IMR-90 (cell line): ENCODE measurements at regions not wholly inside any gene's neighbourhood (a gene's known extent, or its start where the extent isn't known, plus 50 kb on each side); places are given as distances from the start of the nearest gene placed in this dataset.

Source experiments
- ATAC-seq: fragments of 200-7000 bp; cut with Tn5 transposase; 2 replicates; pipeline ENCODE4 v1.9.1; 2020; ENCODE audit warnings: low read depth, mild to moderate bottlenecking, moderate library complexity
- BruUV-seq: library from RNA; stranded (reverse); fragments of 400-500 nt; replicated peaks from 2 replicates; lab custom pipeline; 2021; lab: Mats Ljungman, UMichigan
- CTCF ChIA-PET: fragments of 300-600 bp; formaldehyde crosslinking; extraction: SDS; loops from one replicate; lab custom pipeline; 2021; ENCODE audit warnings: antibody characterized with exemption; lab: Yijun Ruan, JAX
- POLR2A ChIA-PET: fragments of 300-600 bp; sonication (Branson Sonifier 250); formaldehyde crosslinking; loops from one replicate; lab custom pipeline; 2022; ENCODE audit warnings: antibody characterized with exemption; ENCODE audit not compliant: unreplicated experiment; lab: Charles Lee
- DNase-seq: peaks from one replicate; pipeline ENCODE4 v3.0.0; 2013
- H2AFZ ChIP-seq: replicated peaks from 2 replicates; pipeline ENCODE3; 2013; ENCODE audit warnings: low read length, mild to moderate bottlenecking; ENCODE audit not compliant: poor library complexity
- H2AK5ac ChIP-seq: 2 replicates; pipeline ENCODE4 v1.6.1; 2013; ENCODE audit warnings: low read depth, low read length, inconsistent platforms
- H2AK9ac ChIP-seq: replicated peaks from 2 replicates; pipeline ENCODE3; 2013; ENCODE audit warnings: mild to moderate bottlenecking, low read depth, low read length, moderate library complexity; ENCODE audit not compliant: poor library complexity
- H2BK120ac ChIP-seq: 2 replicates; pipeline ENCODE4 v1.6.1; 2013; ENCODE audit warnings: low read depth, low read length, inconsistent platforms
- H2BK15ac ChIP-seq: 3 replicates; pipeline ENCODE4 v1.6.1; 2013; ENCODE audit warnings: low read depth, low read length, inconsistent platforms
- H2BK20ac ChIP-seq: 2 replicates; pipeline ENCODE4 v1.6.1; 2013; ENCODE audit warnings: low read depth, mild to moderate bottlenecking, inconsistent platforms, low read length, moderate library complexity
- H2BK5ac ChIP-seq: 2 replicates; pipeline ENCODE4 v1.6.1; 2013; ENCODE audit warnings: mild to moderate bottlenecking, low read depth, low read length, inconsistent platforms; ENCODE audit not compliant: poor library complexity, severe bottlenecking
- H3K14ac ChIP-seq: replicated peaks from 2 replicates; pipeline ENCODE4 v1.6.1; 2013; ENCODE audit warnings: low read depth, low read length, inconsistent platforms
- H3K18ac ChIP-seq: 2 replicates; pipeline ENCODE4 v1.6.1; 2013; ENCODE audit warnings: low read depth, low read length, control low read depth
- H3K23ac ChIP-seq: 2 replicates; pipeline ENCODE4 v1.6.1; 2013; ENCODE audit warnings: low read depth, low read length, inconsistent platforms
- H3K27ac ChIP-seq: 2 replicates; pipeline ENCODE4 v1.5.1; 2013; ENCODE audit warnings: mild to moderate bottlenecking, control low read depth, low read length; ENCODE audit not compliant: insufficient read depth
- H3K27me3 ChIP-seq: 2 replicates; pipeline ENCODE4 v1.6.1; 2013; ENCODE audit warnings: low read length; ENCODE audit not compliant: control insufficient read depth, insufficient read depth
- H3K36me3 ChIP-seq: 2 replicates; pipeline ENCODE4 v1.6.1; 2013; ENCODE audit warnings: low read length, mixed read lengths; ENCODE audit not compliant: control insufficient read depth, insufficient read depth
- H3K4ac ChIP-seq: 2 replicates; pipeline ENCODE4 v1.6.1; 2013; ENCODE audit warnings: low read depth, low read length, inconsistent platforms
- H3K4me1 ChIP-seq: 2 replicates; pipeline ENCODE4 v1.6.1; 2013; ENCODE audit warnings: low read length, mixed read lengths; ENCODE audit not compliant: control insufficient read depth, insufficient read depth
- H3K4me2 ChIP-seq: 2 replicates; pipeline ENCODE4 v1.6.1; 2013; ENCODE audit warnings: low read depth, mild to moderate bottlenecking, control low read depth, low read length, moderate library complexity
- H3K4me3 ChIP-seq: 2 replicates; pipeline ENCODE4 v1.5.1; 2013; ENCODE audit warnings: low read depth, mild to moderate bottlenecking, control low read depth, low read length, moderate library complexity; ENCODE audit not compliant: insufficient read depth
- H3K56ac ChIP-seq: 2 replicates; pipeline ENCODE4 v1.6.1; 2013; ENCODE audit warnings: low read length, inconsistent platforms; ENCODE audit not compliant: insufficient read depth; ENCODE audit errors: extremely low read depth
- H3K79me1 ChIP-seq, 2 experiments: 2 replicates each; pipeline ENCODE4 v1.6.1; 2013; ENCODE audit warnings: low read length in 2 of 2, inconsistent platforms in 1 of 2, low read depth in 1 of 2
- H3K9ac ChIP-seq: 2 replicates; pipeline ENCODE4 v1.6.1; 2013; ENCODE audit warnings: low read depth, low read length, control low read depth
- H3K9me1 ChIP-seq: 2 replicates; pipeline ENCODE4 v1.6.1; 2013; ENCODE audit warnings: low read length, inconsistent platforms; ENCODE audit not compliant: insufficient read depth
- H3K9me3 ChIP-seq: 2 replicates; pipeline ENCODE4 v1.6.1; 2013; ENCODE audit warnings: low read length; ENCODE audit not compliant: control insufficient read depth, insufficient read depth
- H4K20me1 ChIP-seq: 2 replicates; pipeline ENCODE4 v1.6.1; 2013; ENCODE audit warnings: low read length, inconsistent platforms; ENCODE audit not compliant: insufficient read depth
- H4K5ac ChIP-seq: 2 replicates; pipeline ENCODE4 v1.6.1; 2013; ENCODE audit warnings: mild to moderate bottlenecking, low read depth, low read length, control low read depth
- H4K8ac ChIP-seq, 2 experiments: 2 replicates each; pipeline ENCODE4 v1.6.1; 2013; ENCODE audit warnings: low read depth in 2 of 2, low read length in 2 of 2, control low read depth in 1 of 2, inconsistent platforms in 1 of 2
- H4K91ac ChIP-seq: 2 replicates; pipeline ENCODE4 v1.6.1; 2013; ENCODE audit warnings: low read depth, low read length, inconsistent platforms; ENCODE audit not compliant: insufficient read depth
- BHLHE40 ChIP-seq: fragments of 150-350 bp; IDR thresholded peaks from 2 replicates; pipeline ENCODE4 v1.6.1; 2016; ENCODE audit warnings: mild to moderate bottlenecking, low read depth, low read length
- CEBPB ChIP-seq: IDR thresholded peaks from 2 replicates; pipeline ENCODE4 v1.6.1; 2012; ENCODE audit warnings: low read depth, low read length, improper control_type of control experiment
- CHD1 ChIP-seq: IDR thresholded peaks from 2 replicates; pipeline ENCODE4 v1.6.1; 2012; ENCODE audit warnings: low read depth, low read length, improper control_type of control experiment
- CTCF ChIP-seq: conservative IDR thresholded peaks from 2 replicates; pipeline ENCODE4 v1.5.1; 2012; ENCODE audit warnings: mild to moderate bottlenecking, low read depth, low read length, improper control_type of control experiment
- ELK1 ChIP-seq: fragments of 150-350 bp; IDR thresholded peaks from 2 replicates; pipeline ENCODE4 v1.6.1; 2016; ENCODE audit warnings: low read depth, mild to moderate bottlenecking, low read length, moderate library complexity, borderline replicate concordance
- FOS ChIP-seq: fragments of 150-350 bp; IDR thresholded peaks from 2 replicates; pipeline ENCODE4 v1.6.1; 2016; ENCODE audit warnings: low read depth, low read length
- MAFK ChIP-seq: IDR thresholded peaks from 2 replicates; pipeline ENCODE4 v1.6.1; 2012; ENCODE audit warnings: low read depth, low read length, improper control_type of control experiment
- MAZ ChIP-seq: IDR thresholded peaks from 2 replicates; pipeline ENCODE4 v1.6.1; 2012; ENCODE audit warnings: low read depth, mild to moderate bottlenecking, low read length, improper control_type of control experiment, moderate library complexity, borderline replicate concordance
- MXI1 ChIP-seq: IDR thresholded peaks from 2 replicates; pipeline ENCODE4 v1.6.1; 2012; ENCODE audit warnings: low read depth, mild to moderate bottlenecking, low read length, moderate library complexity, borderline replicate concordance
- NFE2L2 ChIP-seq: fragments of 150-350 bp; IDR thresholded peaks from 2 replicates; pipeline ENCODE4 v1.6.1; 2016; ENCODE audit warnings: low read depth, mild to moderate bottlenecking, low read length
- POLR2A ChIP-seq: IDR thresholded peaks from 2 replicates; pipeline ENCODE4 v1.6.1; 2012; ENCODE audit warnings: mild to moderate bottlenecking, low read depth, low read length
- RAD21 ChIP-seq: IDR thresholded peaks from 2 replicates; pipeline ENCODE4 v1.6.1; 2012; ENCODE audit warnings: low read length, improper control_type of control experiment
- RCOR1 ChIP-seq: IDR thresholded peaks from 2 replicates; pipeline ENCODE4 v1.6.1; 2012; ENCODE audit warnings: mild to moderate bottlenecking, low read length, improper control_type of control experiment; ENCODE audit not compliant: insufficient replicate concordance
- RFX5 ChIP-seq: IDR thresholded peaks from 2 replicates; pipeline ENCODE4 v1.8.0; 2012; ENCODE audit warnings: low read depth, mild to moderate bottlenecking, low read length, moderate library complexity
- SMC3 ChIP-seq: fragments of 150-350 bp; IDR thresholded peaks from 2 replicates; pipeline ENCODE4 v1.6.1; 2016; ENCODE audit warnings: low read depth, mild to moderate bottlenecking, antibody characterized with exemption, low read length, moderate library complexity
- USF2 ChIP-seq: fragments of 150-350 bp; IDR thresholded peaks from 2 replicates; pipeline ENCODE4 v1.6.1; 2017; ENCODE audit warnings: mild to moderate bottlenecking, antibody characterized with exemption, low read length, low read depth
- WGBS, 2 experiments: methylation state at CpG; one replicate each; pipeline versions ENCODE4 v1.1.5 to v1.1.7; 2013; ENCODE audit warnings: missing lambda C conversion rate in 2 of 2; ENCODE audit not compliant: insufficient read length in 1 of 2; ENCODE audit errors: extremely low coverage in 2 of 2; 5-methylcytosine and 5-hydroxymethylcytosine counted together
- dilution Hi-C: fragments of 300-500 bp; cut with HindIII; formaldehyde crosslinking; loops from one replicate; pipeline ENCODE4 v1.14.3; 2018; ENCODE audit warnings: low sequenced_read_pairs; ENCODE audit not compliant: unreplicated experiment
- in situ Hi-C: fragments of 300-500 bp; cut with MboI; formaldehyde crosslinking; loops from 3 replicates; pipeline ENCODE4 v1.14.3; 2019; ENCODE audit warnings: low sequenced_read_pairs, inconsistent platforms, mixed read lengths
- intact Hi-C: fragments of 100-400 bp; cut with micrococcal nuclease; formaldehyde crosslinking; loops from 2 replicates; pipeline ENCODE4 v1.10.0; 2022

- Histone ChIP-seq H3K79me1 (no peaks in the 10 kb centered on the region), H2BK20ac (no peak overlapping the region), H3K9ac (no peak overlapping the region), H2BK15ac (no peak overlapping the region), H3K9me3 (no peaks in the 10 kb centered on the region), H2AK5ac (no peak overlapping the region), H3K14ac (no peak overlapping the region), H3K4ac (no peak overlapping the region), H4K8ac (no peak overlapping the region), H2AK9ac (no peak overlapping the region), H3K27me3 (no peaks in the 10 kb centered on the region), H2AFZ (no peak overlapping the region), H3K36me3 (no peaks in the 10 kb centered on the region), H2BK5ac (no peak overlapping the region), H3K23ac (no peak overlapping the region), H3K9me1 (no peaks in the 10 kb centered on the region), H4K5ac (no peak overlapping the region), H4K20me1 (no peaks in the 10 kb centered on the region), H4K91ac (no peak overlapping the region), H3K4me2 (no peak overlapping the region), H3K56ac (no peak overlapping the region), H3K4me3 (no peak overlapping the region), H3K18ac (no peak overlapping the region), H3K4me1 (no peaks in the 10 kb centered on the region), H2BK120ac (no peak overlapping the region), H3K27ac (no peak overlapping the region)
- no TSS peak for BruUV-seq
- in situ Hi-C loops (no loop called here), intact Hi-C loops (no loop called here), dilution Hi-C loops (no loop called here)
- CTCF ChIA-PET, result no interaction called here
- ATAC-seq, result no peak
- WGBS, 2 experiments, result no CpG with 5 or more reads among the region's 1 CpG
- POLR2A ChIA-PET, result no interaction called here
- DNase-seq, result no peak
- no peak for TF ChIP-seq MAFK
- TF ChIP-seq RCOR1, result no peak
- no peak for TF ChIP-seq RFX5
- TF ChIP-seq CHD1, result no peak
- TF ChIP-seq USF2, result no peak
- no peak for TF ChIP-seq RAD21
- TF ChIP-seq CEBPB, result no peak
- no peak for TF ChIP-seq CTCF
- no peak for TF ChIP-seq ELK1
- TF ChIP-seq MXI1, result no peak
- TF ChIP-seq BHLHE40, result no peak
- TF ChIP-seq MAZ, result no peak
- TF ChIP-seq SMC3, result no peak
- no peak for TF ChIP-seq FOS
- no peak for TF ChIP-seq POLR2A
- TF ChIP-seq NFE2L2, result no peak
These were observed 93.2 kb downstream of the MC4R start for GRCh38 chr18:60279391-60279790.
